NCI-H2029 treated with DMSO at 0.1 percent for 48 hours (cell line): ENCODE measurements at regions not wholly inside any gene's neighbourhood (a gene's known extent, or its start where the extent isn't known, plus 50 kb on each side); places are given as distances from the start of the nearest gene placed in this dataset.

Source experiments
- DNase-seq: peaks from one replicate; lab custom pipeline; 2025; lab: John Stamatoyannopoulos, UW

- DNase-seq = no peak
Observed at GRCh38 chr11:70501051-70501901, 102.9 kb downstream of the CTTN start.

- DNase-seq = no peak
Observed at GRCh38 chr11:70501933-70502540, 103.7 kb downstream of the CTTN start.

GRCh38 chr11:70502677-70503467 is 104.5 kb downstream of the CTTN start:
- DNase-seq = peak; percentile 84

- peak; percentile 54 for DNase-seq
Observed at GRCh38 chr11:70503468-70504221, 105.3 kb downstream of the CTTN start.

GRCh38 chr11:70504246-70505020 is 106.1 kb downstream of the CTTN start:
- DNase-seq = no peak

GRCh38 chr11:70505331-70505731 is 107.0 kb downstream of the CTTN start:
- DNase-seq = no peak

- no peak for DNase-seq
Observed at GRCh38 chr11:70505761-70506657, 107.7 kb downstream of the CTTN start.

GRCh38 chr11:70506658-70506970 is 108.3 kb downstream of the CTTN start:
- DNase-seq = no peak

GRCh38 chr11:70506986-70507385 is 108.7 kb downstream of the CTTN start:
- DNase-seq = no peak

GRCh38 chr11:70507466-70508230 is 109.3 kb downstream of the CTTN start:
- no peak for DNase-seq

GRCh38 chr11:70508231-70508480 is 109.8 kb downstream of the CTTN start:
- no peak for DNase-seq

- no peak for DNase-seq
Observed at GRCh38 chr11:70509476-70509875, 111.1 kb downstream of the CTTN start.

- no peak for DNase-seq
Observed at GRCh38 chr11:70510106-70510505, 111.8 kb downstream of the CTTN start.

- no peak for DNase-seq
Observed at GRCh38 chr11:70510571-70510970, 112.2 kb downstream of the CTTN start.

- no peak for DNase-seq
Observed at GRCh38 chr11:70511345-70511744, 113.0 kb downstream of the CTTN start.

- DNase-seq = no peak
Observed at GRCh38 chr11:70512716-70513115, 114.4 kb downstream of the CTTN start.

- DNase-seq = no peak
Observed at GRCh38 chr11:70517203-70517602, 118.9 kb downstream of the CTTN start.

GRCh38 chr11:70517988-70518907 is 119.9 kb downstream of the CTTN start:
- DNase-seq = no peak

GRCh38 chr11:70519117-70519516 is 120.8 kb downstream of the CTTN start:
- no peak for DNase-seq
